Activated CD4-positive, alpha-beta T cell treated with anti-CD3 and anti-CD28 coated beads, Interleukin-2, amount 50 U/mL, for 24 hours (primary cell): ENCODE measurements at regions not wholly inside any gene's neighbourhood (a gene's known extent, or its start where the extent isn't known, plus 50 kb on each side); places are given as distances from the start of the nearest gene placed in this dataset.

ENCODE experiments used
- DNase-seq, 2 donors: peaks; one replicate each; pipeline ENCODE4 v3.0.0-alpha.2; 2020; ENCODE audit warnings: low read depth in 1 of 2, low spot score in 1 of 2

- DNase-seq, result no peak
These were observed 471.8 kb downstream of the GBE1 start for GRCh38 chr3:81289676-81290075.

DNA sequence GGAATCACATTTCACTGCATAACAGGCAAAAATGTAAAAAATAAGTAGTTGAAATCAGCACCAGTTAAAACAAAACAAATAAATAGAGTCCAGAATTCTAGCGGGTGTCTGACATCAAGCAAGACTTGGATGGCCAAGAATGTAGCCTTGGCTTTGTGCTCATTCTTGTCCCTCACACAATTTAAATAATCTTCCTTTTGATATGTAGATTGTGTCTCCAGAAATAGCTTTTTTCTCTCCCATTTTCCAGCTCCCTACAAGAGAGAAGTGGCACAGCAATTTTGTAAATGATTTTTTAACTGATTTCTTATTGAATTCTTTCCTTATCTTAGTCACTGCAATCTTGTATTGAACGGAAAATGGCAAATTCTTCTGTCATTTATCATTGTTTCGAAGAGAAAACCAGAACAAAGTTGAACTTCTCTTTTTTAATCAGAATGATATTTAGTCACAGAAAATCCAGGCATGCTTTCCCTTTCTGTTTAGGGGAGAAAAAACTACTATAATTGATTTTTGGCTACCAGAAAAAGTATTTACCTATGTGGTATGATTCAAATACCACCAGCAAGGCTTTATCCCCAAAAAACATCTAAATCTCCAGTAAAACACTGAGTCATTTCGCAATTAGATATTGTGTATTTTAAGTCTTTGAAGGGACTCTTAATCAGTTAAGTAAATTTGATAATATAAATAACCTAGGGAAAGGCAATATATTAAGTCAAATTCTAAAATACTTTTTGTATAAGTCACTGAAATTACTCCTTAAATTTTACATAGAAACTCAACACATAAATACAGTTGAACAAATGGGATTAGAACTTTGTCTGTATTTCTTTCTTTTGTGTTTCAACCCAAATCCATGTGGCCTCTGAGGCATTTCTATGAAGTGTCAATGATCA, 481.7 kb downstream of the GBE1 start:
- DNase-seq, result no peak

DNA sequence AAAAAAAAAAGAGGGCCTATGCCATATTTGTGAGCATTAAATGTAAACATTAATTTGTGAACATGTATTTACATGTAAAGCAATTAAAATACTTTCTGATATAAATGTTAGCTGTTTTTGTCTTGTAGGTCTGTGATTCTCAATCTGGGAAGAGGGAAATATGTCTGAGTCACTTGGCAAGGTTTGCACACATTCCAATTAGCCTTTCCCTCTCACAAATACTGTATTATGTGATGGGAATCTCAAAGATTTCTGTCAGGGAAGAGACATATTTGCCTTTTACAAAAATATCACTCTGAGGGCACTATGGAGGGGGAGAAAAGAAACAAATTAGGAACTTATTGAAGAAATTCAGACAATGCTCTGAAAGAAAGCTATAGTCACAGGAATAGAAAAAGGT, 483.6 kb downstream of the GBE1 start:
- DNase-seq, result no peak

- no peak for DNase-seq
These were observed 486.8 kb downstream of the GBE1 start for GRCh38 chr3:81274671-81275070.

GRCh38 chr3:81270603-81271379, 490.7 kb downstream of the GBE1 start:
- no peak for DNase-seq

- no peak for DNase-seq
These were observed 492.9 kb downstream of the GBE1 start for GRCh38 chr3:81268526-81268925.

- DNase-seq, result no peak
These were observed 499.4 kb downstream of the GBE1 start for GRCh38 chr3:81261996-81262395.

DNA sequence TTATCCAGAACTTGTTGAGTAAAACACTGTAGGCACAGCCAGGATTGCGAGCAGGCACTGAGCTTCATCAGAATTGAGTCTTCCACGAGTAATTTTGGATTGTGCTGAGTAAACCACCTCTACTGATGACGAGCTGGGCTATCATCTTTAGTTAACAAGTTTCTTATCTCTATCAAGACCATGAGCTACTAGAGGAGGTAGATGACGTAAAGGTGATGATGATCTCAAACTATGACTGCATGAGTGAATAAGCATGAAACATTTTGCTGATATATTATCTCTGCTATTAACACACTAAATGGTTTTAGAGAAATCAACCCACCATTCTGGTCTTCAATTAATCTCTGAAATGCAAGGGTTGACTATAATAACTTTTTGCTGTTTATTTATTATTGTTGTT, 506.0 kb downstream of the GBE1 start:
- DNase-seq, result no peak

DNA sequence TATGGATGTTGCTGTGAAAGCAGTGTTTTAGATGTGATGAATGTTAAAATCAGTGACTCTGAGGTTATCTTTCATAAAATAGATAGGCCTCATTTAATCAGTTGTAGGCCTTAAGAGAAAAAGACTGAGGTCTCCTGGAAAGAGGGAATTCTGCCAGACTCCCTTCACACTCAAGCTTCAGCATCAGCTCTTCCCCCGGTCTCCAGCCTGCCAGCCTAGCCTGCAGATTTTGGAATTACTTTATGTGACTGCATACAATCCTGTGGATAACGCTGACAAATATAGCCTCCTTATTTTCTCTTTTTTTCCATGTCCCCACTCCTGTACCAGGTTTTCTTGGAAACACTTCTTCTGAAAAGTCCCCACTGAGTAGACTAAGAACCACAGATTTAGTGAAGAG, 510.3 kb downstream of the GBE1 start:
- DNase-seq, result no peak

GRCh38 chr3:81249540-81250029, 511.9 kb downstream of the GBE1 start:
- DNase-seq, result no peak

DNA sequence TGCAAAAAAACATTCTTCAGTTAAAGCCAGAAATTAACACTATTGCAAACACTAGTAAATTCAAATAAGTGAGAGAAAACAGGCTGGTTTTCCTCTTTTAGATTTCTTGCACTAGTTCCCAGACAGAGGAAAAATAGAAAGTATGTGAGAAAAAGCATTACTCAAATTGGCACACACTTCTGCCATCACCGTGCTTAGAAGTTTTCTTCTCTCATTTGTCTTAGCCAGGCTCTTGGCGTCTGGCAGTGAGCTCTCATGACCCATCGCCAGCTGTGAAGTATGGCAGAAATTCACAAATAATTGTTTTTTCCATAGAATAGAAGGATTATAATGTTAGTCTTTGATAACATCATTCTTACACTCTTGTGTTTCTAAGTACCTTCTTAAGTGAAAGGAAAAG, 515.9 kb downstream of the GBE1 start:
- no peak for DNase-seq

DNA sequence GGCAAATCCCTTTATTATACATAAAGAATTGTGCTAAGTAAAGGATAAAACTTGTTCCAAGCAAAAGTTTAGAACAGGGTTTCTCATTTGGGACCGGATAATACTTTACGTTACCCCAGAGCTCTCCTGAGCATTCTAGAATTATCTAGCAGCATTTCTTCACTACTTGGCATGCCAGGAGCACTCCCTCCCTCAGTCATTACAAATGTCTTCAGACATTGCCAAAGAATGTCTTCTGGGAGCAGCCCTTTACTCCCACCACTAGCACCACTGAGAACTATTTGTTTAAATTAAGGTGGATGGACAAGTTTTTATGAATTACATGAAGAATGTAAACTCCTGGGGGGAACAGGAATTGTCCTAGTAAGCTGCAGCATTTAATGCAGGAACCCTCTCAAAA, 516.4 kb downstream of the GBE1 start:
- DNase-seq, result no peak

GRCh38 chr3:81244231-81244630, 517.2 kb downstream of the GBE1 start:
- DNase-seq, result no peak

- no peak for DNase-seq
These were observed 518.6 kb downstream of the GBE1 start for GRCh38 chr3:81242871-81243270.

DNA sequence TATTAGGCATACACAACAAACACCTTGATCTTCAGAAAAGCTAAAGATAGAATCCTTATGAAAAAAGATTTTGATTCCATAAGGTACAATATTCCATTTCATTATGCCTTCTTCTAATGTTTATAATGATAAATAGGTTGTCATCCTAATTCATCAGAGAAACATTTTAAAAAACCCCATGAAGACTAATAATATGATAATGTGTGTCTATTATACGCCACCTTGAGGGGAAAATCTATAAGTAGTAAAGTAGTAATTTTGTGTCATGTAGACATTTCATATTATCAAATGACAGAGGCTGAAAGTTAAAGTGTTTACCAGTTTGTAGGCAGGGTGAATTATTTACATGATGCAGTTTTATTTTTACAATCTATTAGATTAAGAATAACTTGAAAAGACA, 524.3 kb downstream of the GBE1 start:
- DNase-seq, result no peak

DNA sequence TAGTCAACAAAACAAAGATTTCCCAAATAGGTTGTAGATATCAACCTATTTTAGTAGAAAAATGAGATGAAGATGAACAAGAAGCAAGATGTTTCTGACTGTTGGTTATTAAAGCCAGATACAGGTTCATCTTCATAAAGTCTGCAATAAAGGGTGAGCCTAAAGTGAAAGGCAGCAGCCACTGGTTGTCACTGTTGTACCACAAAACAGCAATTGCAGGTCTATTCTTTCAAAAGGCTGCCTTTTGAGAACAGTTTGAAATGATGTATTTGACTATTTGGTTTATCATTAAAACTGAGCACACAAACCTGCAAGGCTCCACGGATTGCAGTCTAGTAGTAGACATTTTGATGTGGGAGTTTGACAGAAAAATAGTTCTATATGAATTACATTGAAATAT, 543.4 kb downstream of the GBE1 start:
- no peak for DNase-seq

GRCh38 chr3:81217101-81217500, 544.3 kb downstream of the GBE1 start:
- DNase-seq, result no peak

DNA sequence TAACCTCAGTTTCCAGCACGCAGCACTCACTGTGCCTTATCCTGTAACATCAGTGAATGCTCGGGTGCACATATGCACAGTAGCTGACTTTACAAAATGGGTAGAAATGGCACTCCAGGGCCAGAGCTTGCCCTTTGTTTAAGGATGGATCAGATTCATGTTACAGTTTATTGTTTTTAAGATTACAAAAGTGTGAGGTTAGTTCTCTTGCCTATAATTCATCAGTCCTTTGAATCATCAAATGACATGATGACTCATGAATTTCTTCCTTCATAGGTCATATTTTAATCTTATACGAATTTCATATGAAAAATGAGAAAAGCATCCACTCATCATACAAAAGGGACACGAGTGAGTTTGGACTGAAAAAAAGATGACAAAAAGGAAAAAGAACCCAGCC, 545.3 kb downstream of the GBE1 start:
- no peak for DNase-seq

DNA sequence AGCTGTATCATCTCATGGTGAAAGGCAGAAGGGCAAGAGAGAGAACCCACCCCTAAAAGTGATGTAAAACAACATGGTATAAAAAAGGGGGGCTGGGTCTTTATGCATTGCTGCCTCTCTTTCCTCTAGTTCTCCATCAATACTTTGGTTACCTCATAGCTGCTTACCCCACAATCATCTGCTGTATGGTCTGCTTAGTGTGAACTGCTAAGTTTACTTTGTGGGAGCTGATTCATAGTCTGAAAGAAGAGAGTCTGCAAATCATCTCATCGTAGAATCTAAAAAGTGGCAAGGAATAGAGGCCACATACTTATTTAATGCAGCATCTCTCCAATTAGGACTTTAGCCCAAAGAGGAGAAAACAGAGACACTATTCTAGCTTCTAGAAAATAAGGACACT, 546.8 kb downstream of the GBE1 start:
- no peak for DNase-seq

- no peak for DNase-seq
These were observed 561.9 kb downstream of the GBE1 start for GRCh38 chr3:81199587-81199986.

DNA sequence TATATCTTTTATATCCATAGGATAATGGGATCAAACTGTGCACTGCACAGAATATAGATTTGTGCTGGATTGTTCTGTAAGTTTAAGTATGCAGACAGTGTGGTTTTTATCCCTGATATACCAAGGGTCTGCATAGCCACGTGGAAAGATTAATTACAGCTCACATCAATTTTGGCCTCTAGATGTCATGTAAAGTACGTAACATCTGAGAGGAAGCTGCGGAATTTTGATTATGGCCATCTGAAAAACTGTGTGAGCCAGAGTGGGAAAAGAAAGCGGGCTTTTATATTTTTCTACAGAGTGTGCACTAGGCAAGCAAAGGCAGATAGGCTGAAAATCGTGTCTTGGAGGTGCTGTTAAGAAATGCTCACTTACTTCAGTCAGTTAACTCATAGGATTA, 562.7 kb downstream of the GBE1 start:
- no peak for DNase-seq

DNA sequence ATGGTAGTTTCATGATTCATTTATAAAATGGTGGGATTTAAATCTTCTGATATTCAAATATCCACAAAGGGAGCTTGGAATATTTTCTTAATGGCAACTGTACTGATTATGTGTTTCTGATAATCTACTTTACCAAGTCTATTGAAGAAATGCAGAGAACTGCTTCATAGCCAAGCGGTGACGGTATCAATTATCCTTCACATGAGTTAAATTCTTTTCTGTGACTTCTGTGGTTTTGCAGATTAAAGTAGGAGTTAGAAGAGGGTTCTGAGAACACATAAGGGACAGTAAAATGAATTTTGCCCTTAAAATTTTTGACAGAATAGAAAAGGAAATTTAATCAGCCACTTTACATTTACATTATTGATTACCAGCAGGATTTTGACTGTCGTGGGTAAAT, 563.2 kb downstream of the GBE1 start:
- no peak for DNase-seq
